IPS-NIHi7 (cell line): ENCODE measurements at regions not wholly inside any gene's neighbourhood (a gene's known extent, or its start where the extent isn't known, plus 50 kb on each side); places are given as distances from the start of the nearest gene placed in this dataset.
"Not testable (repeated sequence)": the region's sequence is repeated elsewhere in the genome, so short reads cannot be mapped to it uniquely, and the experiment has no call there.

Experiments
- DNase-seq: peaks from one replicate; pipeline ENCODE4 v3.0.0; 2012; ENCODE audit warnings: mixed read lengths; ENCODE audit errors: extremely low spot score

GRCh38 chr7:125847055-125847454 is 917.4 kb upstream of the POT1 start:
- no peak for DNase-seq

DNA sequence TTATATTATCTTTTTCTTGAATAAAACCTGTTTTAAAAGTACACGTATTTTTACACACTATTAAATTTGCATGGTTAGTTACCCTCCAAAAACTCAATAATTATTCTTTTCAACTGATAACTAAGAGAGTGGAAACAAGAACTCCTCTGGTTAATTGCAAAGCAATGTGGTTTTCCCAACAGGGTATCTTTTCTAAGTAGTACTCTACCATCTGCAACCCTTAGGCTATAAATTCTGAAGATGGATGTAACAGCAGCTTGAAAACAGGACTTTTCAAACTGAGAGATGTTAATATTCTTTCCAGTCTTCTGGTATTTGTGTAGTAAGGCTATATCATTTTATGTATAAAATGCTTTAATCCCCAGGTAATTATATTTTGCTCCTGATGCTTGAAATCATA is 916.1 kb upstream of the POT1 start:
- no peak for DNase-seq

DNA sequence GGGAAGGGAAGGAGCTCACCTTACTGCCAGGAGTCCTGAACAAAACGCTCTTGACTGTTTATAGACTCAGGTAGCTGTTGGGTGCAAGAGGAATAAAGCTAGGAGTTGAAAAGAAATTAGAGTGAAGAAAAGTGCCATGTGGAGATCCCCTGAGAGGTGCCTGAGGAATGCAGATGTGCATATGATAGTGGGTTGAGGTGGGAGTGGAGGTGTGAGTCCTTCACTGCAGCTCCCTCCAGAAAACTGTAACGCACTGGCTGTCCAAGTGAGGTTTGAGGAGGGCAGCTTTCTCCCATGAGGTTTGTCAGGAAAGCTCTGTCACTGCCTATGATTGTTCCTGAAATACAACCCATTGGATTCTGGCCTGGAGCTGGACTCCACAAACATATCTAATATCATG is 904.8 kb upstream of the POT1 start:
- DNase-seq: peak; percentile 18

GRCh38 chr7:125833839-125834238 is 904.2 kb upstream of the POT1 start:
- DNase-seq: no peak

GRCh38 chr7:125830743-125831142 is 901.1 kb upstream of the POT1 start:
- no peak for DNase-seq

DNA sequence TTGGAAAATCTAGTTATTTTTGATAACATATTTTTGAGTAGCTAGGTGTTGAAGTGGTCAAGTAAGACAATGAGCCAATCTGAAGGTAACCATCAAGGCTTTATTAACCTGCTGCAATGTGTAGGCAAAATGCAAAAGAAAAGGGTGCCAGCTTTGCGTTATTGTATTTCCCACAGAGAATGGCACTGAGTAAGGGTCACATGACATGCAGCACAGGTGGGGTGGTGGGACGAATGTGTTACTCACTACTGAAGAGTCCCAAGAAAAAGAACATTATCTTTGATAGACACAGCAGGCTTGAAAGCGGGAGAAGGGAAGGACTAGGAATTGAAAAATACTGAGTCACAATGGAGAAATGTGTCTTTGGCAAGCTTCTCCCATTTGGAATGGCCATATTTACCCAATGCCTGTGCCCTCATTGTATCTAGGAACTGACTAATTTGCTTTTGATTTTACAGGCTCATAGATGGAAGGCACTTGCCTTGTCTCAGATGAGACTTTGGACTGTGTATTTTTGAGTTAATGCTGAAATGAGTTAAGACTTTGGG is 898.6 kb upstream of the POT1 start:
- DNase-seq: no peak

- no peak for DNase-seq
Observed at GRCh38 chr7:125823538-125823937, 893.9 kb upstream of the POT1 start.

GRCh38 chr7:125820495-125820894 is 890.9 kb upstream of the POT1 start:
- no peak for DNase-seq

GRCh38 chr7:125814100-125814499 is 884.5 kb upstream of the POT1 start:
- no peak for DNase-seq

DNA sequence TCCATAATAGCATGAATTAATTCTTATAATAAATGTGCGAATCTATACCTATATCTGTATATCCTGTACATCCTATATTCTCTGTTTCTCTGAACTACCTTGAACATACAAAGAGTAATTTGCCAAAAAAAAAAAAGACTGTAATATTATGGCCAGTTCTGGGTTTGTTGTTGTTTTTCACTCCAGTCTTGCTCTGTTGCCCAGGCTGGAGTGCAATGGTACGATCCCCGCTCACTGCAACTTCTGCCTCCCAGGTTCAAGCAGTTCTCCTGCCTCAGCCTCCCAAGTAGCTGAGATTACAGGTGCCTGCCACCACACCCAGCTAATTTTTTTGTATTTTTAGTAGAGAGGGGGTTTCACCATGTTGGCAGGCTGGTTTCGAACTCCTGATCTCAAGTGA is 876.9 kb upstream of the POT1 start:
- DNase-seq: not testable (repeated sequence)

GRCh38 chr7:125804273-125804672 is 874.6 kb upstream of the POT1 start:
- DNase-seq: no peak

DNA sequence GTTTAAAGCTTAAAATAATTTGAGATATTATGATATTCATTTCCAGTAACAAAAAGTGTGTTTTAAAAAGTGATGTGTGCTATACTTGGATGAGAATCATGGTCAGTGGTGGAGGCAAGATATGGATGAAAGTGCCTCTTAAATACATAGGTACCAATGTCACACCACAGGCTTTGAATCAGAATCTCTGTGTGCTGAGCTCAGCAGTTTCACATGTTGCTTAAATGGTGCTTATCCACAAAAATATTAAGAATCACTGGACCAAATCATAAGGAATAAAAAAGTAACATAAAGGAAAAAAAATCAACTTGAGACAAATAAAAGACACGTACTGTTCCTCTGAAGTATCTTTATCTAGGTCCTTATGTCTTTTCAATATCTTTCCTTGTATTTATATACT is 850.5 kb upstream of the POT1 start:
- DNase-seq: no peak

- no peak for DNase-seq
Observed at GRCh38 chr7:125775317-125775716, 845.7 kb upstream of the POT1 start.

DNA sequence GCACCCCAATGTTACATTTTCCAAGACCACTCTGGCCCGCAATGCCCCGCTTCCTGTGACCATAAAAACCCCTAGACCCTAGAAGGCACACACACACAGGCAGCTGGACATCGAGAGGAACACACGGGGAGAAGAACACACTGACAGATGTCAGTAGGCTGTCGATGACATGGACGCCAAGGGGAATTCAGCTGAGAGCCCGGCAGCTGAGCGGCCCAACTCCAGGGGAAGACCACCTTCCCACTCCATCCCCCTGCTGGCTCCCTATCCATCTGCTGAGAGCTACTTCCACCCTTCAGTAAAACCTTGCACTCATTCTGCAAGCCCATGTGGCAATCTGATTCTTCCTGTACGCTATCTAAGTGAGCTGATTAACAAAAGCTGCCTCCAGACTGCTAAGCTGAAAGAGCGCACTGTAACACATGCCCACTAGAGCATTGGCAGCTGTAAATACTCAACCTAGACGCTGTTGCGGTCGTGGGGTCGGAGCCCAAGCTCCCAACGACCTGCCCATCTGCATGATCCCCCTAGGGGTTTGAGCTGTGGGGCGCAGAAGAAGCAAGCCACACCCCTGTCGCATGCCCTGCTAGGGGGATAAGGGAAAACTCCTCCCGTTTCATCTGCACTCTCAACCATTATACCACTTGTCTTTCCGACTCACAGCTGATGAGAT is 843.6 kb upstream of the POT1 start:
- no peak for DNase-seq

DNA sequence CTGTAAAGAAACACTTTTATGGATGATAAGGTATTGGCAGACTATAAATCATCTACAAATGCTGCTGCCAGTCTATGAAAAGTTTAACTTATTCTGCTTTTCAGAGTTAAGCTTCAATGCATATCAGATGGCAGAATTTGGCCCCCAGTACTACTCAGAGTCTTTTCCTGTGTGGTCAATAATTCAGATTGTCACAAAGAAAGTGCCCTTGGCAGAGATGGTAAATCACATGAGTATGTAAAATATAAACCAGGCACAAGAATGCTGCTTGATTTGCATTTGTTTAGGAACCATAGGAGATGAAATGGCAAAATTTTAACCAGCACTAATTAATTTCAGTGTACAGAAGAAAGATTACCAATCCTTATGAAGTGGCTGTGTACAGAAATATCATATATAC is 818.3 kb upstream of the POT1 start:
- no peak for DNase-seq

GRCh38 chr7:125746510-125746909 is 816.9 kb upstream of the POT1 start:
- no peak for DNase-seq

- DNase-seq: no peak
Observed at GRCh38 chr7:125727215-125727614, 797.6 kb upstream of the POT1 start.

- DNase-seq: no peak
Observed at GRCh38 chr7:125695626-125696025, 766.0 kb upstream of the POT1 start.

DNA sequence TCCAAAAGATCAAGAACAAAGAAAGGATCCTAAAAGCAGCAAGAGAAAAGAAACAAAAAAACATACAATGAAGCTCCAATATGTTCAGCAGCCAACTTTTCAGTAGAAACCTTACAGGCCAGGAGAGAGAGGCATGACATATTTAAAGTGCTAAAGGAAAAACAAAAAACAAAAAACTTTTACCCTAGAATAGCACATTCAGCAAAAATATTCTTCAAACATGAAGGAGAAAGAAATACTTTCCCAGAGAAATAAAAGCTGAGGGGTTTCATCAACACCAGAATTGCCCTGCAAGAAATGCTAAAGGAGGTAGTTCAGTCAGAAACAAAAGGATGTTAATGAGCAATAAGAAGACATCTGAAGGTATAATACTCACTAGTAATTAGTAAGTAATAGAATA is 753.5 kb upstream of the POT1 start:
- no peak for DNase-seq

- DNase-seq: no peak
Observed at GRCh38 chr7:125681508-125681907, 751.9 kb upstream of the POT1 start.

DNA sequence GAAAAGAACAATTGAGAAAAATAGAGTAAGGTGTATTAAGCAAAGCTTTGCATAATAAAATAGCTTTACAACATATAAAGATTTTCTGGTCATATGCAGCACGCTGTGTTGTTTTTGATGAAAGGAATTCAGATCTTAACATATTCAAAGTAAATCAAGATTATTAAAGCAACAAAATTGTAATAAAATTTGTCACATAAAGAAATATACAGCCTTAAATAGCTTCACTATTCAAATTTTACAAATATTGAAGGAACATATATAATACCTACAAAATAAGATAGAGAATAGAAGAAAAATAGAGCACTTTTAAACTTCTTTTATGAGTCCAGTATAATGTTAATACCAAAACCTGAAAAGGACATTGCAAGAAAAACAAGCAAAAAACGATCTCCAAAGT is 749.1 kb upstream of the POT1 start:
- DNase-seq: no peak

GRCh38 chr7:125675640-125676039 is 746.0 kb upstream of the POT1 start:
- DNase-seq: no peak

- no peak for DNase-seq
Observed at GRCh38 chr7:125675169-125675568, 745.5 kb upstream of the POT1 start.

DNA sequence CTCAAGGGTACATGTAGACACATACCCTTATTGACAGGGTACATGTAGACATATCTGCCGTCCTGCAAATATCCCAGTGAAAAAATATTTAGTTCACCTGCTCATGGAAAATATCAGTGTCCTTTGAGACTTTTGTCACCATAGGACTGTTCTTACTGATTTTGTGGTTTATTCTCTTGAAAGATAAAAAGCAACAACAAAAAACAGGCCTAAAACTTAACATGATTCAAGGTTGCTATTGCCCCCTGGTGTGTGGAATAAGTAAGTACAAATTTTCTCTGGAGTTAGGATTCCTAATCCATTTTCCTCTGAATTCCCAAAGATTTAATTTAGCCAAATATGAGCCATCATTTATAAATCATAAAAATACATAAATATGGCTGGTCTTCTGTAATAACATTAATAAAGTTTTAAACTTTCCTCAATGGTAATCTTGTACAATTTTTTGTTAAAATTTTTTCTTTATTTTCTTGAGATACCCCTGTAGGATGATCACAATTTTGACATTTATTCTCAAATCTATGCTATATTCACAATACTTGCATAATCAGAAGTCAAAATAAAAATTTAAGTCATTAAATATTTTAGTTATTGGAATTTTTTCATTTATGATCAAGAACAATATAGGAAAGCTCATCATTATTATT is 741.4 kb upstream of the POT1 start:
- DNase-seq: peak; percentile 15
